DOHH2 (cell line): ENCODE measurements at regions not wholly inside any gene's neighbourhood (a gene's known extent, or its start where the extent isn't known, plus 50 kb on each side); places are given as distances from the start of the nearest gene placed in this dataset.

Experiments used
- H3F3A ChIP-seq: fragments of 200-600 bp; sonication (generic), shearing (Covaris generic); 2 replicates; pipeline ENCODE4 v1.6.0; 2016; ENCODE audit warnings: antibody characterized with exemption, mild to moderate bottlenecking; ENCODE audit not compliant: control insufficient read depth, insufficient read depth
- H3K27ac ChIP-seq: fragments of 200-600 bp; sonication (generic); 2 replicates; pipeline ENCODE4 v1.5.1; 2014; ENCODE audit warnings: low read depth, mild to moderate bottlenecking, low read length, moderate library complexity
- H3K27me3 ChIP-seq: fragments of 200-600 bp; sonication (generic); 2 replicates; pipeline ENCODE4 v1.6.1; 2014; ENCODE audit warnings: mild to moderate bottlenecking, low read length, mixed read lengths; ENCODE audit not compliant: control insufficient read depth
- H3K36me3 ChIP-seq: fragments of 200-600 bp; sonication (generic); 2 replicates; pipeline ENCODE4 v1.6.1; 2014; ENCODE audit warnings: mild to moderate bottlenecking, low read length, moderate library complexity, mixed read lengths; ENCODE audit not compliant: control insufficient read depth
- H3K4me1 ChIP-seq: fragments of 200-600 bp; sonication (generic); 2 replicates; pipeline ENCODE4 v1.6.1; 2014; ENCODE audit warnings: mild to moderate bottlenecking, low read length, mixed read lengths; ENCODE audit not compliant: control insufficient read depth
- H3K4me2 ChIP-seq: fragments of 200-600 bp; sonication (generic); 2 replicates; pipeline ENCODE4 v1.6.0; 2014; ENCODE audit warnings: mild to moderate bottlenecking, low read length, moderate library complexity
- H3K4me3 ChIP-seq: fragments of 200-600 bp; sonication (generic); 2 replicates; pipeline ENCODE4 v1.5.1; 2014; ENCODE audit warnings: mild to moderate bottlenecking, low read length, mixed read lengths
- H3K79me2 ChIP-seq: fragments of 200-600 bp; sonication (generic); 2 replicates; pipeline ENCODE4 v1.6.1; 2014; ENCODE audit warnings: mild to moderate bottlenecking, low read length, mixed read lengths; ENCODE audit not compliant: control insufficient read depth
- H3K9me2 ChIP-seq: fragments of 200-600 bp; sonication (generic); replicated peaks from 2 replicates; pipeline ENCODE4 v1.6.1; 2014; ENCODE audit warnings: mild to moderate bottlenecking, low read length, mixed read lengths; ENCODE audit not compliant: control insufficient read depth
- H3K9me3 ChIP-seq: fragments of 200-600 bp; sonication (generic); 2 replicates; pipeline ENCODE4 v1.6.1; 2014; ENCODE audit warnings: antibody characterized with exemption, low read length, mixed read lengths; ENCODE audit not compliant: control insufficient read depth, insufficient read depth
- H4K20me1 ChIP-seq: fragments of 200-600 bp; sonication (generic); 2 replicates; pipeline ENCODE4 v1.6.0; 2014; ENCODE audit warnings: low read depth, mild to moderate bottlenecking, antibody characterized with exemption, low read length, moderate library complexity; ENCODE audit not compliant: control insufficient read depth, insufficient read depth
- CTCF ChIP-seq: fragments of 200-600 bp; sonication (generic); IDR thresholded peaks from one replicate; pipeline ENCODE4 v1.5.1; 2014; ENCODE audit warnings: antibody characterized with exemption, mild to moderate bottlenecking, low read depth, low read length; ENCODE audit not compliant: poor library complexity, severe bottlenecking
- EZH2phosphoT487 ChIP-seq: fragments of 200-600 bp; sonication (generic); IDR thresholded peaks from 2 replicates; pipeline ENCODE4 v1.6.1; 2017; ENCODE audit warnings: borderline replicate concordance, mild to moderate bottlenecking, antibody characterized with exemption, low read length, moderate library complexity, mixed read lengths

GRCh38 chr4:13174926-13175325 lies 309.2 kb downstream of the RAB28 start:
- Histone ChIP-seq H3K4me1 (no peaks in the 10 kb centered on the region), H3K36me3 (no peaks in the 10 kb centered on the region), H4K20me1 (no peaks in the 10 kb centered on the region), H3K4me3 (no peak overlapping the region), H3F3A (no peaks in the 10 kb centered on the region), H3K27ac (no peak overlapping the region), H3K9me2 (no peaks in the 10 kb centered on the region), H3K27me3 (no peaks in the 10 kb centered on the region), H3K79me2 (no peaks in the 10 kb centered on the region), H3K9me3 (no peaks in the 10 kb centered on the region), H3K4me2 (no peak overlapping the region)
- no peak for TF ChIP-seq EZH2phosphoT487
- no peak for TF ChIP-seq CTCF

DNA sequence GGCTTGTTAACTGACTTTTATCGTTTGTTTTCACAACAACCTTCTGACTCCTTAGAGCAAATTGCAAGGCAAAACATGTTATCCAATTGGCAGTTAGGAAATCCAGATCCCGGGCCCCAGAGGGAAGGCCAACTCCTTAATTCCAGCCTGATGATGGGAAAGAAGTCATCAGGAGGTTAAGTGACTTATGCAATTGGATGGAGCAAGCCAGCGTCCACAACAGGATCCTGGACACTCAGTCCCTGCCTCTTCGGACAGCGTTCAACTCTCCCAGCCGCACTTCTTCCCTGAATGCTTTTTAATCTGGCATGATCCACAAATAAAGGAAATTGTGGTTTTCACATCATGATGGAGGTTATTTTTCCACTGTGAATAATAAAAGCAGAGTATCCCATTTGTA lies 310.1 kb downstream of the RAB28 start:
- Histone ChIP-seq H3K9me2 (no peaks in the 10 kb centered on the region), H3F3A (no peaks in the 10 kb centered on the region), H3K79me2 (no peaks in the 10 kb centered on the region), H4K20me1 (no peaks in the 10 kb centered on the region), H3K4me1 (no peaks in the 10 kb centered on the region), H3K36me3 (no peaks in the 10 kb centered on the region), H3K4me2 (no peak overlapping the region), H3K27me3 (no peaks in the 10 kb centered on the region), H3K27ac (no peak overlapping the region), H3K9me3 (no peaks in the 10 kb centered on the region), H3K4me3 (no peak overlapping the region)
- TF ChIP-seq EZH2phosphoT487 (no peak), CTCF (no peak)

DNA sequence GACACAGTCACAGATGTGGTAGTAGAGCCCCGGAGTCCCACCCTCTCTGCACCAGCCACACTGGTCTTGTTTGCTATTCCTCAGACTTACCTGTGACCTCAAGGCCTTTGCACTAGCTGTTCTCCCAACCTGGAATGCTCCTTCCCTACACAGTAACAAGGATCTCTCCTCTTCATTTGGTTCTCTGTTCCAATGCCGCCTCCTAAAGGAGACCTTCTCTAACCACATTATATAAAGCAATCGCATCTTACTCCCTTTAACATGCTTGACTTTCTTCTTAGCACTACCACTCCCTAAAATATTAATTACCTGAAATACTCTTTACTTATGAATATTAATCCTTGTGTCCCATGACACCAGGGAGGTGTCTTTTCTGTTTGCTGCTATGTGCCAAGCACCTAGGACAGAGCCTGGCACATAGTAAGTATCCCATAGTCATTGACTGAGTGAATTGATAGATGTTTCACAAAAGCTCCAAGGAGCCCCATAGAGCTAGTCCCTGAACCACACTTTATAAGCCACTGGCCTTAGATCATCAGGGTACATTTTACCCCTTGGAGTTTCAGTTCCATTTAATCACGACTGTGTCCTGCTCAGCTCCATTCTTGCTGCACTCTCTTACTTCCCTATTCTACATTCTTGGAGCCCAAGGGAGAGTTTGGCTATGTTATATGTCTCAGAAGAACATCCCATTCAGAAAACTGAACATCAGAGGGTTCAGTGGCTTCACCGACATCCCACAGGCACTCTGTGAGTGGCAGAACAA lies 312.7 kb downstream of the RAB28 start:
- H3K9me3 ChIP-seq = no peaks in the 10 kb centered on the region
- no peak overlapping the region for H3K27ac ChIP-seq
- H4K20me1 ChIP-seq = no peaks in the 10 kb centered on the region
- no peak overlapping the region for H3K4me2 ChIP-seq
- H3K36me3 ChIP-seq = no peaks in the 10 kb centered on the region
- no peaks in the 10 kb centered on the region for H3F3A ChIP-seq
- TF ChIP-seq CTCF = no peak
- no peak for TF ChIP-seq EZH2phosphoT487
- no peaks in the 10 kb centered on the region for H3K4me1 ChIP-seq
- no peaks in the 10 kb centered on the region for H3K9me2 ChIP-seq
- H3K27me3 ChIP-seq = no peaks in the 10 kb centered on the region
- no peaks in the 10 kb centered on the region for H3K79me2 ChIP-seq
- H3K4me3 ChIP-seq = no peak overlapping the region
